GM12878 (cell line): ENCODE measurements at regions not wholly inside any gene's neighbourhood (a gene's known extent, or its start where the extent isn't known, plus 50 kb on each side); places are given as distances from the start of the nearest gene placed in this dataset.

Experiments used
- ATAC-seq: fragments of 200-7000 bp; cut with Tn5 transposase; 3 replicates; pipeline ENCODE4 v1.9.1; 2020; ENCODE audit warnings: mild to moderate bottlenecking, moderate library complexity
- BruUV-seq: library from RNA; stranded (reverse); fragments of 400-500 nt; replicated peaks from 2 replicates; lab custom pipeline; 2021; lab: Mats Ljungman, UMichigan
- CTCF ChIA-PET: fragments of 300-600 bp; sonication (Branson Sonifier 250); formaldehyde crosslinking; extraction: SDS; loops from one replicate; lab custom pipeline; 2021; ENCODE audit warnings: inconsistent platforms; lab: Yijun Ruan, JAX
- POLR2A ChIA-PET: fragments of 350-600 bp; formaldehyde crosslinking; extraction: SDS; loops from one replicate; lab custom pipeline; 2021; ENCODE audit warnings: inconsistent platforms; lab: Charles Lee
- RAD21 ChIA-PET: fragments of 300-600 bp; sonication (Branson Sonifier 250); formaldehyde crosslinking; loops from one replicate; lab custom pipeline; 2023; ENCODE audit warnings: antibody characterized with exemption; ENCODE audit not compliant: unreplicated experiment; lab: Charles Lee
- SMC1A ChIA-PET: fragments of 300-600 bp; sonication (Branson Sonifier 250); formaldehyde crosslinking; loops from one replicate; lab custom pipeline; 2023; ENCODE audit not compliant: unreplicated experiment, uncharacterized antibody; lab: Charles Lee
- DNase-seq: peaks from one replicate; pipeline ENCODE4 v3.0.0-alpha.2; 2011; ENCODE audit warnings: low read depth, low spot score
- FAIRE-seq: peaks from 3 replicates; lab custom pipeline; 2011; peaks lifted over from hg19 to GRCh38; lab: Jason Lieb, UNC
- H2AFZ ChIP-seq: 2 replicates; pipeline ENCODE4 v1.6.0; 2011; ENCODE audit warnings: low read depth, low read length, control low read depth; ENCODE audit not compliant: control insufficient read depth
- H3K27ac ChIP-seq: 2 replicates; pipeline ENCODE4 v1.5.1; 2011; ENCODE audit warnings: control low read depth; ENCODE audit not compliant: control insufficient read depth, insufficient read depth
- H3K27me3 ChIP-seq, 2 experiments: replicated peaks in 1 of 2; 2 replicates each; pipeline versions ENCODE4 v1.6.0 to v1.6.1; 2011; ENCODE audit warnings: low read length in 1 of 2; ENCODE audit not compliant: control insufficient read depth in 2 of 2, insufficient read depth in 2 of 2
- H3K36me3 ChIP-seq, 2 experiments: 2 replicates each; pipeline ENCODE4 v1.5.1; 2011; ENCODE audit warnings: low read length in 1 of 2; ENCODE audit not compliant: control insufficient read depth in 2 of 2, insufficient read depth in 2 of 2
- H3K4me1 ChIP-seq: 2 replicates; pipeline ENCODE4 v1.6.1; 2011; ENCODE audit warnings: mild to moderate bottlenecking, low read length, moderate library complexity, mixed read lengths; ENCODE audit not compliant: control insufficient read depth, insufficient read depth
- H3K4me2 ChIP-seq: 2 replicates; pipeline ENCODE4 v1.6.0; 2011; ENCODE audit warnings: control low read depth; ENCODE audit not compliant: control insufficient read depth, insufficient read depth
- H3K4me3 ChIP-seq: fragments of 200-600 bp; sonication (generic); 2 replicates; pipeline ENCODE4 v1.5.1; 2016
- H3K79me2 ChIP-seq: 2 replicates; pipeline ENCODE4 v1.6.0; 2011; ENCODE audit warnings: low read length; ENCODE audit not compliant: control insufficient read depth, insufficient read depth
- H3K9ac ChIP-seq: 2 replicates; pipeline ENCODE4 v1.8.0; 2011; ENCODE audit warnings: low read length, control low read depth, mixed read lengths; ENCODE audit not compliant: control insufficient read depth, insufficient read depth
- H3K9me3 ChIP-seq: replicated peaks from 3 replicates; pipeline ENCODE4 v1.5.1; 2011; ENCODE audit warnings: mild to moderate bottlenecking, low read length; ENCODE audit not compliant: control insufficient read depth, insufficient read depth
- H4K20me1 ChIP-seq: 2 replicates; pipeline ENCODE4 v1.6.0; 2011; ENCODE audit not compliant: control insufficient read depth, insufficient read depth
- CEBPZ ChIP-seq: fragments of 150-350 bp; IDR thresholded peaks from 2 replicates; pipeline ENCODE4 v1.6.1; 2016; ENCODE audit warnings: low read depth, low read length
- EZH2 ChIP-seq: IDR thresholded peaks from 2 replicates; pipeline ENCODE4 v1.6.1; 2012; ENCODE audit warnings: low read depth, mild to moderate bottlenecking, control low read depth, inconsistent platforms, low read length, borderline replicate concordance; ENCODE audit not compliant: control insufficient read depth
- HDAC6 ChIP-seq: fragments of 200-600 bp; sonication (generic); IDR thresholded peaks from one replicate; pipeline ENCODE4 v1.8.0; 2017; ENCODE audit warnings: antibody characterized with exemption; ENCODE audit not compliant: unreplicated experiment
- MXI1 ChIP-seq: fragments of 150-350 bp; IDR thresholded peaks from 2 replicates; pipeline ENCODE4 v1.6.1; 2011; ENCODE audit warnings: low read depth, mild to moderate bottlenecking, inconsistent platforms, low read length, improper control_type of control experiment
- RAD21 ChIP-seq: IDR thresholded peaks from 2 replicates; pipeline ENCODE4 v1.6.1; 2011; ENCODE audit warnings: mild to moderate bottlenecking, low read depth, low read length, moderate library complexity; ENCODE audit not compliant: insufficient read depth
- SREBF2 ChIP-seq: IDR thresholded peaks from 2 replicates; pipeline ENCODE4 v1.6.1; 2012; ENCODE audit warnings: mild to moderate bottlenecking, low read length
- WGBS: methylation state at CpG from one replicate; pipeline ENCODE4 v1.1.6; 2016; ENCODE audit warnings: low lambda C conversion rate; ENCODE audit not compliant: insufficient replicate concordance, insufficient coverage; ENCODE audit errors: missing lambda C conversion rate; 5-methylcytosine and 5-hydroxymethylcytosine counted together
- in situ Hi-C: fragments of 300-500 bp; cut with MboI; formaldehyde crosslinking; loops from 9 replicates; pipeline ENCODE4 v1.14.3; 2018; ENCODE audit warnings: mixed read lengths
- intact Hi-C: fragments of 100-400 bp; cut with micrococcal nuclease; formaldehyde crosslinking; loops from one replicate; pipeline ENCODE4 v1.14.2; 2022; ENCODE audit not compliant: unreplicated experiment

GRCh38 chr3:10616321-10616720 is 110.9 kb upstream of the ATP2B2 start:
- Histone ChIP-seq H3K4me3 (no peak overlapping the region), H4K20me1 (no peaks in the 10 kb centered on the region), H3K9ac (no peak overlapping the region), H3K27ac (no peak overlapping the region), H3K4me2 (no peak overlapping the region), H3K79me2 (no peaks in the 10 kb centered on the region), H3K4me1 (no peaks in the 10 kb centered on the region), H3K27me3 (peaks cover 2 to 5% of the 10 kb centered on the region in 2 experiments; a peak in 1 of 4 replicates), H2AFZ (no peak overlapping the region), H3K9me3 (no peaks in the 10 kb centered on the region; the same call in 1 of the 3 replicates), H3K36me3 (no peaks in the 10 kb centered on the region)
- CTCF ChIA-PET: interaction anchor here (0.6 kb wide), 1 partner anchor 157 kb away, joined by 3 read pairs; no protein-coding TSS in a partner anchor
- in situ Hi-C loops (no loop called here), intact Hi-C loops (no loop called here)
- ATAC-seq (no peak), DNase-seq (no peak), FAIRE-seq (no peak)
- SMC1A ChIA-PET: no interaction called here
- POLR2A ChIA-PET: no interaction called here
- TF ChIP-seq HDAC6 (no peak), RAD21 (no peak)
- WGBS: 86% methylated on average over 1 of the region's 1 CpG
- no TSS peak for BruUV-seq
- RAD21 ChIA-PET: no interaction called here

GRCh38 chr3:10619989-10620832 is 114.8 kb upstream of the ATP2B2 start:
- 45% methylated on average over 11 of the region's 11 CpGs for WGBS
- Histone ChIP-seq H4K20me1 (no peaks in the 10 kb centered on the region), H3K4me1 (no peaks in the 10 kb centered on the region), H3K36me3 (no peaks in the 10 kb centered on the region), H3K9ac (no peak overlapping the region), H3K9me3 (no peaks in the 10 kb centered on the region), H3K27ac (no peak overlapping the region), H3K27me3 (peaks cover 2 to 3% of the 10 kb centered on the region in 2 experiments; a peak in 1 of 4 replicates), H3K4me2 (no peak overlapping the region), H3K4me3 (no peak overlapping the region), H3K79me2 (no peaks in the 10 kb centered on the region), H2AFZ (no peak overlapping the region)
- intact Hi-C loops (no loop called here), in situ Hi-C loops (no loop called here)
- ATAC-seq: no peak
- no peak for DNase-seq
- no TSS peak for BruUV-seq
- FAIRE-seq: no peak
- ChIA-PET CTCF (no interaction called here), POLR2A (no interaction called here), RAD21 (no interaction called here), SMC1A (no interaction called here)
- no peak for TF ChIP-seq CEBPZ
- TF ChIP-seq SREBF2: no peak
- no peak for TF ChIP-seq MXI1
- TF ChIP-seq EZH2: no peak
